Fibroblast of lung (primary cell): ENCODE measurements at regions not wholly inside any gene's neighbourhood (a gene's known extent, or its start where the extent isn't known, plus 50 kb on each side); places are given as distances from the start of the nearest gene placed in this dataset.

ENCODE experiments used
- DNase-seq, 2 donors: peaks; one replicate each; pipeline versions ENCODE4 v3.0.0 to v3.0.0-alpha.2; 2010; ENCODE audit warnings: low read depth in 2 of 2
- H2AFZ ChIP-seq: 2 replicates; pipeline ENCODE4 v1.5.1; 2012; ENCODE audit warnings: low read length, control low read depth, inconsistent platforms
- H3K27ac ChIP-seq: 2 replicates; pipeline ENCODE4 v1.5.1; 2011; ENCODE audit warnings: low read length, control low read depth; ENCODE audit not compliant: insufficient read depth
- H3K27me3 ChIP-seq: 2 replicates; pipeline ENCODE4 v1.5.1; 2011; ENCODE audit warnings: mild to moderate bottlenecking, low read length; ENCODE audit not compliant: control insufficient read depth, insufficient read depth
- H3K36me3 ChIP-seq: 2 replicates; pipeline ENCODE4 v1.5.1; 2011; ENCODE audit warnings: low read length; ENCODE audit not compliant: control insufficient read depth, insufficient read depth
- H3K4me1 ChIP-seq: 2 replicates; pipeline ENCODE4 v1.5.1; 2011; ENCODE audit warnings: low read length; ENCODE audit not compliant: control insufficient read depth, insufficient read depth; ENCODE audit errors: extremely low read depth
- H3K4me2 ChIP-seq: 2 replicates; pipeline ENCODE4 v1.5.1; 2011; ENCODE audit warnings: low read length, control low read depth; ENCODE audit not compliant: insufficient read depth; ENCODE audit errors: extremely low read depth
- H3K4me3 ChIP-seq, 4 experiments: fragments of 200-600 bp in 1 of 4; sonication (generic) in 1 of 4; replicated peaks in 1 of 4; 2 replicates each; pipeline ENCODE4 v1.5.1; 2011 to 2016; ENCODE audit warnings: low read length in 4 of 4, low read depth in 3 of 4, mild to moderate bottlenecking in 3 of 4, control low read depth in 2 of 4, inconsistent platforms in 1 of 4, mixed read lengths in 1 of 4; ENCODE audit not compliant: insufficient read depth in 1 of 4; ENCODE audit errors: control extremely low read depth in 1 of 4
- H3K79me2 ChIP-seq: 2 replicates; pipeline ENCODE4 v1.5.1; 2012; ENCODE audit warnings: mild to moderate bottlenecking, low read length, inconsistent platforms; ENCODE audit not compliant: control insufficient read depth, insufficient read depth
- H3K9ac ChIP-seq: 2 replicates; pipeline ENCODE4 v1.5.1; 2011; ENCODE audit warnings: mild to moderate bottlenecking, low read length, control low read depth; ENCODE audit not compliant: insufficient read depth
- H3K9me3 ChIP-seq: 2 replicates; pipeline ENCODE4 v1.5.1; 2012; ENCODE audit warnings: low read depth, low read length; ENCODE audit not compliant: control insufficient read depth, insufficient read depth
- H4K20me1 ChIP-seq: 2 replicates; pipeline ENCODE4 v1.5.1; 2011; ENCODE audit warnings: low read length; ENCODE audit not compliant: control insufficient read depth, insufficient read depth; ENCODE audit errors: extremely low read depth
- EZH2 ChIP-seq: IDR thresholded peaks from 2 replicates; pipeline ENCODE4 v1.5.1; 2012; ENCODE audit warnings: low read length, control low read depth, mild to moderate bottlenecking; ENCODE audit errors: missing control alignments
- TF ChIP-seq, protein P1 (sequence below), 2 donors: IDR thresholded peaks in 1 of 2; conservative IDR thresholded peaks in 1 of 2; 1 replicate in 1 of 2; 2 replicates in 1 of 2; pipeline ENCODE4 v1.5.1; 2011 to 2012; ENCODE audit warnings: low read length in 2 of 2, control low read depth in 1 of 2, inconsistent platforms in 1 of 2, low read depth in 1 of 2, mild to moderate bottlenecking in 1 of 2

DNA sequence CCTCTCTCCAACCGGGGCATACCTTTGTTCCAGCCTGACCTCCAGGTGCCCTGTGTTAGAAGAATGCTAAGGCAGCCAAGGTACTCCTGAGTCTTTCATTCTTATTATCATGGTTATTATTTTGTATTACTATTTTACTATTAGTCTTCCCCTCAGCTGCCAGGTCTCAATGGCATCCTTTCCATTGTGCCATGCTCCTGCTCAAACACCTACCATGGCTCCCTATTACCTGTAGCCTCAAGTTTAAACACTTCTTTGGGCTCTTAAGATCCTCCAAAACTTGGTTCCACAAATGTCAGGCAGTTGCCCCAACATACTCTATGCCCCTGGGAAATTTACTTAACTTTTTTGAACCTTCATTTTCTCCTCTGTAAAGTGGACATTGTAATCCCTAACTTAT is 130.4 kb downstream of the CHST1 start:
- H3K27ac ChIP-seq: no peak overlapping the region
- H3K79me2 ChIP-seq: no peaks in the 10 kb centered on the region
- no peaks in the 10 kb centered on the region for H3K27me3 ChIP-seq
- no peak for DNase-seq
- TF ChIP-seq, protein P1, sequence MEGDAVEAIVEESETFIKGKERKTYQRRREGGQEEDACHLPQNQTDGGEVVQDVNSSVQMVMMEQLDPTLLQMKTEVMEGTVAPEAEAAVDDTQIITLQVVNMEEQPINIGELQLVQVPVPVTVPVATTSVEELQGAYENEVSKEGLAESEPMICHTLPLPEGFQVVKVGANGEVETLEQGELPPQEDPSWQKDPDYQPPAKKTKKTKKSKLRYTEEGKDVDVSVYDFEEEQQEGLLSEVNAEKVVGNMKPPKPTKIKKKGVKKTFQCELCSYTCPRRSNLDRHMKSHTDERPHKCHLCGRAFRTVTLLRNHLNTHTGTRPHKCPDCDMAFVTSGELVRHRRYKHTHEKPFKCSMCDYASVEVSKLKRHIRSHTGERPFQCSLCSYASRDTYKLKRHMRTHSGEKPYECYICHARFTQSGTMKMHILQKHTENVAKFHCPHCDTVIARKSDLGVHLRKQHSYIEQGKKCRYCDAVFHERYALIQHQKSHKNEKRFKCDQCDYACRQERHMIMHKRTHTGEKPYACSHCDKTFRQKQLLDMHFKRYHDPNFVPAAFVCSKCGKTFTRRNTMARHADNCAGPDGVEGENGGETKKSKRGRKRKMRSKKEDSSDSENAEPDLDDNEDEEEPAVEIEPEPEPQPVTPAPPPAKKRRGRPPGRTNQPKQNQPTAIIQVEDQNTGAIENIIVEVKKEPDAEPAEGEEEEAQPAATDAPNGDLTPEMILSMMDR (conservative IDR thresholded peaks at IDR 0.05 in 1 of 2, IDR thresholded peaks at IDR 0.05 in 1 of 2; ENCODE audit: low read depth in 1 of 2, low read length in 2 of 2): no peak
- no peak for TF ChIP-seq EZH2
- H3K4me1 ChIP-seq: no peaks in the 10 kb centered on the region
- no peak overlapping the region for H2AFZ ChIP-seq
- H3K4me3 ChIP-seq: no peak overlapping the region
- no peak overlapping the region for H3K9ac ChIP-seq
- H3K9me3 ChIP-seq: no peaks in the 10 kb centered on the region
- H4K20me1 ChIP-seq: no peaks in the 10 kb centered on the region
- H3K36me3 ChIP-seq: no peaks in the 10 kb centered on the region
- no peak overlapping the region for H3K4me2 ChIP-seq

DNA sequence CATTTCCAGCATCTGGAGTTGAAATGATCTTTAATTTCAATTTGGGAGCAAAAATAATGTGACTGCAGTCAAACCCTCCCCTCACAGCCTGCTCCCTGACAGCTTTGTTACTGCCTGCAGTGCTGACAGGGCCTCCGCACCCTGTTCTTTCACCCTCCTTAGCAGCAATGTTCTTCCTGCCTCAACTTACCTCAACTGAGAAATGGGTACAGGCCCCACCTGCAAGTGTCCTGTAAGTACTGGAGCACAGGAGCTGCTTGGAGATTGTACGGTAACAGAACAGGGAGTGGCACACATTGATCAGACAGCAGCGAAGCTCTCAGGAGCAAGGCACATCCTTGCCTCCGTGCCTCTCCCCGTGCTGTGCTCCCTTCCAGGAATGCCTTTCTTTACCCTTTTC is 131.3 kb downstream of the CHST1 start:
- Histone ChIP-seq H3K4me2 (no peak overlapping the region), H3K36me3 (no peaks in the 10 kb centered on the region), H3K9me3 (no peaks in the 10 kb centered on the region), H4K20me1 (no peaks in the 10 kb centered on the region), H3K79me2 (no peaks in the 10 kb centered on the region), H3K4me3 (no peak overlapping the region), H3K4me1 (no peaks in the 10 kb centered on the region), H3K27me3 (no peaks in the 10 kb centered on the region), H2AFZ (no peak overlapping the region), H3K9ac (no peak overlapping the region), H3K27ac (no peak overlapping the region)
- TF ChIP-seq EZH2: no peak
- TF ChIP-seq, protein P1 (conservative IDR thresholded peaks at IDR 0.05 in 1 of 2, IDR thresholded peaks at IDR 0.05 in 1 of 2; ENCODE audit: low read depth in 1 of 2, low read length in 2 of 2): no peak
- no peak for DNase-seq

DNA sequence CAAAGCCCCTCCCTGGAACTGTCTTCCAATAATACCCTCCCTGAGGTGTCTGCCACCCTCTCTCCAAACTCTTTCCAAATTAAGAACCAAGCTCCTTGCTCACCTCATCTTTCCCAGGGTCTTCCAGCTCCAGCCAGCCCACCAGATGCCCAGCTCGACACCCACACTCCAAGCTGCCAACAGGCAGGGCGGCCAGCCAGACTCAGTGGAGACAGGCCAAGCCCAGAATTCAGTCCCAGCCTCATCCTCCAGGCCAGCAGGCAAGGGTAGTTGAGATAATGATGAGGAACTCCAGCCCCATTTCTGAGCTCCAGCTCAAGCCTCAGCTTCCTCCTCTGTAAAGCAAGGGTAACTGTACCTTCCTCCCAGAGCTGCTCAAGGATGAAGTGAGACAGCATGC is 132.9 kb downstream of the CHST1 start:
- H3K79me2 ChIP-seq: no peaks in the 10 kb centered on the region
- H3K27me3 ChIP-seq: no peaks in the 10 kb centered on the region
- no peak overlapping the region for H3K4me2 ChIP-seq
- H3K27ac ChIP-seq: no peak overlapping the region
- H3K9ac ChIP-seq: no peak overlapping the region
- H2AFZ ChIP-seq: no peak overlapping the region
- H3K4me1 ChIP-seq: no peaks in the 10 kb centered on the region
- no peak overlapping the region for H3K4me3 ChIP-seq
- TF ChIP-seq, protein P1 (conservative IDR thresholded peaks at IDR 0.05 in 1 of 2, IDR thresholded peaks at IDR 0.05 in 1 of 2; ENCODE audit: low read depth in 1 of 2, low read length in 2 of 2): no peak
- no peak for TF ChIP-seq EZH2
- H4K20me1 ChIP-seq: no peaks in the 10 kb centered on the region
- H3K36me3 ChIP-seq: no peaks in the 10 kb centered on the region
- no peaks in the 10 kb centered on the region for H3K9me3 ChIP-seq
- no peak for DNase-seq
